Fibroblast of skin of scalp (primary cell): ENCODE measurements at regions not wholly inside any gene's neighbourhood (a gene's known extent, or its start where the extent isn't known, plus 50 kb on each side); places are given as distances from the start of the nearest gene placed in this dataset.
"Not testable (repeated sequence)": the region's sequence is repeated elsewhere in the genome, so short reads cannot be mapped to it uniquely, and the experiment has no call there.

Experiments
- DNase-seq: peaks from one replicate; pipeline ENCODE4 v3.0.0-alpha.2; 2013

- DNase-seq: no peak
Observed at GRCh38 chr22:48734961-48735360, 1092.7 kb downstream of the BRD1 start.

- DNase-seq: no peak
Observed at GRCh38 chr22:48734359-48734758, 1093.3 kb downstream of the BRD1 start.

GRCh38 chr22:48729499-48730171 lies 1098.0 kb downstream of the BRD1 start:
- no peak for DNase-seq

- DNase-seq: no peak
Observed at GRCh38 chr22:48727454-48728058, 1100.1 kb downstream of the BRD1 start.

- no peak for DNase-seq
Observed at GRCh38 chr22:48724899-48725298, 1102.8 kb downstream of the BRD1 start.

- no peak for DNase-seq
Observed at GRCh38 chr22:48722661-48723060, 1105.0 kb downstream of the BRD1 start.

- DNase-seq: no peak
Observed at GRCh38 chr22:48721395-48721669, 1106.3 kb downstream of the BRD1 start.

GRCh38 chr22:48720662-48721394 lies 1106.8 kb downstream of the BRD1 start:
- DNase-seq: no peak

GRCh38 chr22:48719978-48720661 lies 1107.6 kb downstream of the BRD1 start:
- DNase-seq: no peak

GRCh38 chr22:48718818-48719500 lies 1108.7 kb downstream of the BRD1 start:
- no peak for DNase-seq

GRCh38 chr22:48717883-48718817 lies 1109.5 kb downstream of the BRD1 start:
- peak; percentile 26 for DNase-seq

GRCh38 chr22:48717076-48717810 lies 1110.4 kb downstream of the BRD1 start:
- DNase-seq: peak; percentile 55

- not testable (repeated sequence) for DNase-seq
Observed at GRCh38 chr22:48716154-48716553, 1111.5 kb downstream of the BRD1 start.

GRCh38 chr22:48715511-48715910 lies 1112.2 kb downstream of the BRD1 start:
- DNase-seq: no peak

- no peak for DNase-seq
Observed at GRCh38 chr22:48714231-48714630, 1113.4 kb downstream of the BRD1 start.

GRCh38 chr22:48713272-48714205 lies 1114.1 kb downstream of the BRD1 start:
- peak; percentile 59 for DNase-seq

GRCh38 chr22:48712558-48713271 lies 1115.0 kb downstream of the BRD1 start:
- DNase-seq: peak; percentile 16

GRCh38 chr22:48711669-48712068 lies 1116.0 kb downstream of the BRD1 start:
- DNase-seq: no peak

GRCh38 chr22:48711031-48711431 lies 1116.6 kb downstream of the BRD1 start:
- no peak for DNase-seq
